H1 (cell line): ENCODE measurements at regions not wholly inside any gene's neighbourhood (a gene's known extent, or its start where the extent isn't known, plus 50 kb on each side); places are given as distances from the start of the nearest gene placed in this dataset.

ENCODE experiments used
- ASH2L ChIP-seq: fragments of 200-600, 300-600 bp; sonication (generic); IDR thresholded peaks from one replicate; pipeline ENCODE4 v1.7.1; 2017; ENCODE audit warnings: low read length
- BRCA1 ChIP-seq: IDR thresholded peaks from 2 replicates; pipeline ENCODE4 v1.6.1; 2012; ENCODE audit warnings: low read depth, low read length, improper control_type of control experiment
- CHD7 ChIP-seq: fragments of 300-600 bp; sonication (generic); IDR thresholded peaks from 2 replicates; pipeline ENCODE4 v1.7.1; 2012; ENCODE audit warnings: low read length, moderate library complexity, mild to moderate bottlenecking, inconsistent platforms; ENCODE audit not compliant: insufficient replicate concordance
- EP300 ChIP-seq, 2 experiments: IDR thresholded peaks; 1 replicate in 1 of 2; 2 replicates in 1 of 2; pipeline ENCODE4 v1.6.1; 2011 to 2012; ENCODE audit warnings: low read depth in 2 of 2, low read length in 2 of 2, mild to moderate bottlenecking in 2 of 2, borderline replicate concordance in 1 of 2, inconsistent platforms in 1 of 2, moderate library complexity in 1 of 2
- FOSL1 ChIP-seq: IDR thresholded peaks from 2 replicates; pipeline ENCODE4 v1.6.1; 2011; ENCODE audit warnings: mild to moderate bottlenecking, low read depth, low read length, moderate library complexity; ENCODE audit not compliant: insufficient read depth
- JUND ChIP-seq: IDR thresholded peaks from 2 replicates; pipeline ENCODE4 v1.6.1; 2011; ENCODE audit warnings: mild to moderate bottlenecking, improper control_type of control experiment, low read length
- POLR2A ChIP-seq, 2 experiments: IDR thresholded peaks; 1 replicate in 1 of 2; 2 replicates in 1 of 2; pipeline ENCODE4 v1.6.1; 2011; ENCODE audit warnings: low read depth in 2 of 2, low read length in 2 of 2, mild to moderate bottlenecking in 2 of 2; ENCODE audit errors: control extremely low read depth in 1 of 2
- POLR2AphosphoS5 ChIP-seq: IDR thresholded peaks from 2 replicates; pipeline ENCODE4 v1.6.1; 2011; ENCODE audit warnings: low read depth, low read length
- SIRT6 ChIP-seq: IDR thresholded peaks from one replicate; pipeline ENCODE4 v1.7.1; 2012; ENCODE audit warnings: low read length, inconsistent platforms
- SUZ12 ChIP-seq: fragments of 200-600 bp; sonication (generic); IDR thresholded peaks from 2 replicates; pipeline ENCODE4 v1.6.1; 2012; ENCODE audit warnings: mild to moderate bottlenecking, inconsistent platforms, low read length, moderate library complexity, mixed read lengths

- TF ChIP-seq CHD7 (no peak), EP300 (IDR thresholded peaks at IDR 0.05; ENCODE audit: borderline replicate concordance in 1 of 2, low read depth in 2 of 2, low read length in 2 of 2) (no peak), BRCA1 (no peak), POLR2A (IDR thresholded peaks at IDR 0.05; ENCODE audit: control extremely low read depth in 1 of 2, low read depth in 2 of 2, low read length in 2 of 2) (no peak), ASH2L (no peak), SIRT6 (no peak), JUND (no peak), SUZ12 (no peak), FOSL1 (no peak), POLR2AphosphoS5 (no peak)
These were observed 51.2 kb upstream of the PCBD1 start (continued) for GRCh38 chr10:70939441-70940003.
